ENCODE measurements at regions not wholly inside any gene's neighbourhood (a gene's known extent, or its start where the extent isn't known, plus 50 kb on each side); places are given as distances from the start of the nearest gene placed in this dataset.

- Histone ChIP-seq H3K79me2 (ENCODE audit: control insufficient read depth in 1 of 2, insufficient read depth in 2 of 2, low read length in 2 of 2) (no peaks in the 10 kb centered on the region), H2BK120ac (replicated peaks; ENCODE audit: low read depth, low read length) (no peak overlapping the region), H3K23ac (ENCODE audit: insufficient read length) (no peak overlapping the region), H2BK5ac (ENCODE audit: low read depth, low read length) (no peak overlapping the region), H3K4me2 (ENCODE audit: insufficient read depth in 1 of 2, low read depth in 2 of 2, low read length in 2 of 2) (no peak overlapping the region), H3K14ac (ENCODE audit: insufficient read length) (no peak overlapping the region), H3K23me2 (ENCODE audit: low read depth, low read length) (no peaks in the 10 kb centered on the region), H4K5ac (ENCODE audit: insufficient read length, low read depth, low read length) (no peak overlapping the region), H3K27ac (ENCODE audit: low read depth, low read length) (no peak overlapping the region), H4K91ac (replicated peaks; ENCODE audit: insufficient read length, low read length) (no peak overlapping the region), H4K20me1 (replicated peaks in 1 of 2; ENCODE audit: control insufficient read depth in 1 of 2, insufficient read depth in 2 of 2, low read length in 2 of 2) (no peaks in the 10 kb centered on the region), H2AFZ (ENCODE audit: low read length) (no peak overlapping the region), H2BK20ac (ENCODE audit: low read length) (no peak overlapping the region), H3K27me3 (replicated peaks in 1 of 4; ENCODE audit: control insufficient read depth in 3 of 4, extremely low read depth in 1 of 4, insufficient read depth in 3 of 4, low read length in 3 of 4) (no peaks in the 10 kb centered on the region), H2BK15ac (ENCODE audit: low read length) (no peak overlapping the region), H2BK12ac (ENCODE audit: low read depth, low read length) (no peak overlapping the region), H3K79me1 (ENCODE audit: low read depth, low read length) (no peaks in the 10 kb centered on the region), H3K9ac (replicated peaks in 1 of 4; ENCODE audit: extremely low read depth in 1 of 4, low read depth in 3 of 4, low read length in 3 of 4) (no peak overlapping the region), H4K8ac (ENCODE audit: extremely low read depth, insufficient read depth, low read length) (no peak overlapping the region), H3K36me3 (ENCODE audit: control insufficient read depth in 2 of 4, insufficient read depth in 4 of 4, low read length in 3 of 4) (no peaks in the 10 kb centered on the region), H3K4ac (replicated peaks; ENCODE audit: insufficient read length, low read depth, low read length) (no peak overlapping the region), H3K56ac (replicated peaks; ENCODE audit: insufficient read length, low read depth, low read length) (no peak overlapping the region), H3K4me3 (ENCODE audit: extremely low read depth in 1 of 4, insufficient read depth in 2 of 4, low read depth in 3 of 4, low read length in 4 of 4) (no peak overlapping the region), H2AK5ac (ENCODE audit: low read depth, low read length) (no peak overlapping the region), H3K18ac (ENCODE audit: extremely low read depth, low read length) (no peak overlapping the region), H3K9me3 (ENCODE audit: insufficient read depth in 2 of 2, low read depth in 1 of 2, low read length in 1 of 2) (no peaks in the 10 kb centered on the region), H3K4me1 (replicated peaks in 1 of 4; ENCODE audit: control insufficient read depth in 3 of 4, insufficient read depth in 4 of 4, low read length in 3 of 4) (0 out of 7 replicates have a peak, but pooled peaks cover 0 to under 1% (median 0%) of the 10 kb centered on the region in 4 experiments)
- ChIA-PET CTCF (ENCODE audit: partially characterized antibody) (interaction anchor here (1.0 to 1.4 kb wide), 3 partner anchors 10 to 45 kb away, joined by 3 to 4 read pairs (median 3); no protein-coding TSS in a partner anchor), POLR2A (ENCODE audit: partially characterized antibody) (no interaction called here)
- peak; percentile 92 for FAIRE-seq
- DNase-seq (ENCODE audit: low read depth in 1 of 2, low spot score in 2 of 2): peak; percentile 72 to 83
- 30% methylated on average over 16 of the region's 16 CpGs; no CpG with 5 or more reads in 1 of the 2 experiments for WGBS, 2 experiments (ENCODE audit: extremely low coverage in 1 of 2, insufficient coverage in 1 of 2, insufficient read length in 1 of 2, insufficient replicate concordance in 2 of 2, low coverage in 1 of 2, low lambda C conversion rate in 2 of 2, missing lambda C conversion rate in 1 of 2)
- no peak for TF ChIP-seq ZNF274 (IDR thresholded peaks at IDR 0.05; ENCODE audit: borderline replicate concordance, extremely low read depth, low read length)
- TF ChIP-seq FOSL1 (IDR thresholded peaks at IDR 0.05; ENCODE audit: insufficient read depth, low read depth, low read length): no peak
- TF ChIP-seq NRF1 (IDR thresholded peaks at IDR 0.05; ENCODE audit: low read depth, low read length): no peak
- no peak for TF ChIP-seq CEBPB (IDR thresholded peaks at IDR 0.05; ENCODE audit: low read depth, low read length)
- TF ChIP-seq SIN3A (conservative IDR thresholded peaks at IDR 0.05 in 1 of 2, IDR thresholded peaks at IDR 0.05 in 1 of 2; ENCODE audit: low read depth in 1 of 2, low read length in 2 of 2): no peak
- TF ChIP-seq CTCF (IDR thresholded peaks at IDR 0.05; ENCODE audit: control extremely low read depth in 1 of 3, insufficient read depth in 1 of 3, low read depth in 1 of 3, low read length in 3 of 3): peak; percentile 95 to 100 (median 99)
- peak; percentile 84; the same call in 1 of the 2 replicates for TF ChIP-seq YY1 (IDR thresholded peaks at IDR 0.05; ENCODE audit: low read depth, low read length)
- peak; percentile 40; the same call in 1 of the 2 replicates for TF ChIP-seq CREB1 (IDR thresholded peaks at IDR 0.05)
- no peak for TF ChIP-seq CBX8 (IDR thresholded peaks at IDR 0.05; ENCODE audit: borderline replicate concordance, low read depth, low read length)
- no peak for TF ChIP-seq GABPA (IDR thresholded peaks at IDR 0.05; ENCODE audit: borderline replicate concordance, insufficient read depth, low read length)
- TF ChIP-seq ASH2L (IDR thresholded peaks at IDR 0.05; ENCODE audit: low read length): no peak
- TF ChIP-seq KDM4A (IDR thresholded peaks at IDR 0.05; ENCODE audit: low read depth, low read length, severe bottlenecking): no peak
These were observed 417.1 kb downstream of the TMEM114 start for GRCh38 chr16:8173111-8173644.
